ENCODE measurements at regions not wholly inside any gene's neighbourhood (a gene's known extent, or its start where the extent isn't known, plus 50 kb on each side); places are given as distances from the start of the nearest gene placed in this dataset.

DNA sequence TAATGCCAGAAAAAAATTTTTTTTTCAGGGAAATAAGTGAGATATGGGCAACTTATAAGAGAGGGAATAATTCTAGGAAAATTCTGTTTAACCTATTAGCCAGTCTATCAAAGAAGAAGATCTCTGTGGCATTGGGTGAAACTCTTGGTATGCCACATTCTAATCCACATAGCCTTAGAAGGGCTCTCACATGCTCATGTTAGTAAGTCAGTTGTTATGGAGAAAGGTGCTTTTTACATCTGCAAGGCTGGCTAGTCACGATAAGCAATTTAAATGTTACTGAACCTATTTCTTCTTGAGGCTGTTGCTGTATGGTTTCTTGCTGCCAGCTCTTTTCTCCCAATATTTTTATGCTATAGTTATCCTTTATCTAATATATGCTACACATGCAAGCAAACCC, 89.9 kb upstream of the MAGI1 start:
- no peak for DNase-seq

DNA sequence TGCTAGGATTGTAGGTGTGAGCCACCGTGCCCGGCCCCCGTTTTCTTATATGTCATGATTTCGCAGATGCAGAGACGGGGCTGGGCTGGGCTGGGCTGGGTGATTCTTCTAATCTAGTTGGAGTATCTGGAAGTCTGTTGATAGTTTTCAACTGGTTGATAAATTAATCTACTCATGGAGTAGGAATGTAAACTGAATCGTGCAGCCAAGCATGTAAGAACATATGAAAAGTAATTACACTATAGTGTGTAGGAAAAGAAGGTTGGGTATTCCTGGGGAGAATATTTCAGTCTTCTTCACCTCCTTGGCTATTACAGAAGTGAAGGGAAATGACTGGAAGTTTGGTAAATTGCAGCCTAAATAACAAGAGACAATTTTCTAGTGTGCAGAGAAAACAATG, 82.6 kb upstream of the MAGI1 start:
- no peak for DNase-seq

DNA sequence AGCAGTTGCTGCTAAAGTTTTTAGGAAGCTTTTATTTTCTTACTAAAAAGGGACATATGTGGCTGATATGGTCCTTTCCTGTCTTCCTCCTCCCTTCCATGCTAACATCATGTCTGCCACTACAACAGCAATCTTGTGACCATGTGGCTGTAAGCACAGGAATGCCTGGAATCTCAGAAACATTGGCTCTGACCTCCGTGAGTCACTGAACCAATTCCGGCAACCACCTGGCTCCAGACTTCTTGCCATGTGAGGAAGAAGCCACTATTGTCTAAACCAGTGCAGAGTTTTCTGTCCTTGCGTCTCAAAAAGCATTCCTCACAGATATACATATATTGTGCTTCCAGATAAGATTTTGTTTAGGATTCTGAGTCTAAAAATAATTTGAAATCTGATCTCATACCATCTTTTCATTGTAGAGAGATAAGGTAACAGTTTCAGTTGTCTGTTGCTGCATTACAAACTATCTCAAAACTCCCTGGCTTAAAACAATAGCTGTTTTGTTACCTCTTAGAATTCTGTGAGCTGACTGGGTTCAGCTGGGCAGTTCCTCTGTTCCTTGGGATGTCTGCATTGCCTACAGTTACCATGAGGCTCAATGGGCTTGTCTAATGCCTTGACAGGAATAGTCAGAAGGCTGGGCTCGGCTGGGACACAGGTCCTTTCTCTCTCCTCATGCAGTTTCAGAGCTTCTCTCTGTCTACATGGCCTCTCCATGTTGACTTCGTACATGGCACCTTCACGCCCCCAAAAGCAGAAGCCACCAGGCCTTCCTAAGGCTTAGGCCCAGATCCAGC, 77.3 kb upstream of the MAGI1 start:
- DNase-seq = peak in 1 of 2 experiments; percentile 0

DNA sequence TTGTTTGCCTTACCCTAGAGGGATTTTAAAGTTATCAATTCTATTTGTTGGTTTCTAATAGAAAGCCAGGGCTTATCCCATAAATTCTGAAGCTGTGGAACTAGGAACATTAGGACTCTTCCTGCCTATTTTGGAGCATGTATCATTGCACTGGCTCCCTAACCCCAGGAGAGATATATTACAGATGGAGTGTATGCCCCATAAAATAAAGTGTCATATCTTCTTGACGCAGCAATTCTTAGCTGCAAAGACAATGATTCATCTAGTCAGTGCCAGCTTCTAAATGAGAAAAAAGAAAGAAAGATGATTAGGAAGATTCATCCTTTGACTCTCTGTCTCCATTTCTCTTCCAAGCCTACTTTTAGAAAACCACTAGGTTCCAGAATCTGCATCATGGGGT, 74.8 kb upstream of the MAGI1 start:
- no peak for DNase-seq

DNA sequence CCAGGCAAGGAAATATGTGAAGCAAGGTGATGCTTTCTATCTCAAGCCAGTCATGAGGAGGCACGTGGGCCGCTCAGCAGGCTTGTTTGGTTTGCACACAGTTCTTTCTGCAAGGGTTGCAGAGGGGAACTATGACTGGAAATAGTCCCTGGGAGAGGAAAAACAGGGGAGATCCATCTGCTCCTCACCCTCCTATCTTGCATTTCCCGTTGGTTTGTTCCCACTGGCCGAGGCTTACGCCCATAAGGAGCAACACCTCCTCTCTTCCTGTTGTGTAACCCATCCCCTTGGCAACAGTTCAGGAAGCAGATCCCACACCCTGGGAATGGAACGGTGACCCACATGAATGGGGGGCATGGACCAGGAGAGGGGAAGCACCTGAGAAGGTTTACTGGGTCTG, 72.1 kb upstream of the MAGI1 start:
- no peak for DNase-seq

DNA sequence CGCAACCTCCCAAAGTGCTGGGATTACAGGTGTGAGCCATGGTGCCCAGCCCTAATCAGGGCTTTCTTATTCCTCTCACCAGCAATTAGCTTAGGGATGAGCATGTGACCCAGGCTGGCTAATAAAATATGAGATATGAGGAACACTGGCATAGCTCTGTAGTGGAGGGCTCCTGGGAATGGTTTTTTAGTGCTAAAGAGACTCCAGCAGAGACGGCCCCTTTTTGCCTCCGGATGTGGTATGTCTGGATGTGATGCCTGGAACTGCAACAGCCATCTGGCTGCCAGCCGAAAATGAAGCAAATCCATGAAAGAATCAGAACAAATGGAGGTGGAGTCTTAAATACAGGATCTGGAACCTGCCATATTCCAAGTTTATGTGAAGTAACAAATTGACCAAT, 69.1 kb upstream of the MAGI1 start:
- DNase-seq = no peak

DNA sequence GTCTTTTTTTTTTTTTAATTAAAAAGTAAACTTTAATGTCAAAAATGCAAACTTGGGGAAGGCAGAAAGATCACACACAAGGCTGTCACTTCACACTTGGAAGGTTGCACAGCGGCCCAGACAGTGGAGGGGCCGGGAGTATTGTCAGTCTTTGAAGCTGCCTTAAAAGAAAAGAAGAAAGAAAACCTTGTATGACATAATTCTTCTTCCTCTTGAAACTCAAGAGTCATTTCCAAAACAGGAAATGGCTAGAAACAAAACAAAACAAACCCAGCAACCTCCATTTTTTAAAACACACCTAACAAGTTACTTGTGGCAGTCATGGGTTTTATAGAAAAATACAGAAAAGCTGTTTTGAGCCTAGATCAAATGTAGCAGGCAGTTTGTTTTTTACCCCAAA, 68.1 kb upstream of the MAGI1 start:
- DNase-seq = no peak

DNA sequence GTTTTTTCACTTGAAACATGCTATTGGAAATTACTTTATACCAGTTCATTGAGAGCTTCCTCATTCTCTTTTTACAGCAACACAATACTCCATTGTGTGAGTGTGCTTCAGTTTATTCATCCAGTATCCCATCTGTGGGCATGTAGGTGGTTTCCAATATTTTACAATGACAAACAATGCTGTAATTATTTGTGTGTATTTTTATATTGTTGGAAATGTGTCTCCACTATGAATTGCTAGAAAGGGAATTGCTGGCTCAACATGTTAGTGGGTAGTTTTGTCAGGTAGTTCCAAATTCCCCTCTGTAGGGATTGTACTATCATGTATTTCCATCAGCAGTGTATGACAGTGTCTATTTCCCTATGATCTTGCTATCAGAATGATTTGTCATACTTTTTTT, 65.8 kb upstream of the MAGI1 start:
- no peak for DNase-seq

DNA sequence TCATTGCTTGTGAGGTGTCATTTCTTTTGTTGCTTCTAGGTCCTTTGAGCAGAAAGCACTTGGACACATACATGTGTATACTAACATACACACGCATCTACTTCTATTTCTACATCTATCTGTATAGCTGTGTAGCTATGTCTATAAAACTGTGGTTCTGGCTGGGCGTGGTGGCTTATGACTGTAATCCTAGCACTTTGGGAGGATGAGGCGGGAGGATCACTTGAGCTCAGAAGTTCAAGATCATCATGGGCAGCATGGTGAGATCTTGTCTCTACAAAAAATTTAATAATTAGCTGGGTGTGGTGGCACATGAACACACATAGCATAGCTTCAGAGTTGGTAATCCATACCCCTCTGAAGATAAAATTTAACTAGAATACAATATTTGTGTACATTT, 65.0 kb upstream of the MAGI1 start:
- DNase-seq = no peak

DNA sequence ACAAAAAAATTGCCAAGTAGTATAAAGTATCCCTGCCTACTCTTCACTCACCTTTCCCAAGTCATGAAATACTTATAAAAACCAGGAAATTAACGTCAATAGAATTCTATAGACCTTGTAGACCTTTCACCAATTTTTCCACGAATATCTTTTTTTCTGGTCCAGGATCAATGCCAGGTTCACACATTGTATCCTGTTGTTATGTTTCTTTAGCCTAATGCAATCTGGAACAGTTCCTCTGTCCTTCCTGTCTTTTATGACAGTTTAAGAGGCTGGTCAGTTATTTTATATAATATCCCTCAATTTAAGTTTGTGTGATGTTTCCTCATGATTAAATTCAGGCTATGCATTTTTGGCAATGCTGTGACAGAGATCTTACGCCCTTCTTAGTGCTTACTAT, 63.2 kb upstream of the MAGI1 start:
- no peak for DNase-seq

DNA sequence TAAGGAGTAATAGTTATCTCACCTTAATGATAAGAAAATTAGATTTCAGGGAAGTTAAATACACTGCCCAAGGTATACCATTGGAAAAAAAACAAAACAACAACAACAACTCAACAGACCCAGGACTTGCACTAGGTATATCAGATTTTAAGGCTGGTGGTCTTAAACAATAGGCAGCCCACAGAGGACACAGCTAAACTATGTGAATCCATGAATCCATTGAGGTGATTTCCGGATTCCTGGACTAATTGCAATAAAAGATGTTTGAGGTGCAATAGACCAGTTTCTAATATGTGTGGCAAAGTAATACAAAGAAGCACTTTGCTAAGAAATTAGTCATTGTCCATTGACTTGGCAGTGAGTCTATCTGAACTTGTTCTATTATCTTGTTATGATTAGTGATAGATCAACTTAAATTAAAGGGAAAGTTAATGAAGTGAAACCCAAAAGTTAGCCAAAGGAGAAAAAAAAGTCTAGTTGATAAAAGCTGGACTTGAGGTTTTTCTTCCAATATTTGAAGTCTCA, 60.9 kb upstream of the MAGI1 start:
- DNase-seq = no peak

DNA sequence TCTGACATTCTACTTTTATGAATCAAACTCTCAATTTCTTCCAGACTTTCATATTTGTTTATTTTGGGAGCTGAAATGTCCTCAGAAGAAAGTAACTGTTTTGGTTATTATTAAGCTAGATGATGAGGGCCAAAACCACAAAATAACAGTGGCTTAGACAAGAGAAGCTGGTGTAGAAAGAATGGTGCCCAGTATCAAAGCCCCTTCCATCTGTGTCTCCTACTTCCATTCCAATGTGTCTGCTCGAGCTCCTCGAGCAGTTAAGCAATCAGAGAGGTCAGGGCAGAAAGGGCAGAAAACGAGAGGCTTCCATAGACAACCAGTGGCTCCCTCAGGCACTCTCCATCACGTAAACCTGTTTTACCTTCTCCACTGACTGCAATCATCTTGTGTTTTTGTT, 59.7 kb upstream of the MAGI1 start:
- no peak for DNase-seq

DNA sequence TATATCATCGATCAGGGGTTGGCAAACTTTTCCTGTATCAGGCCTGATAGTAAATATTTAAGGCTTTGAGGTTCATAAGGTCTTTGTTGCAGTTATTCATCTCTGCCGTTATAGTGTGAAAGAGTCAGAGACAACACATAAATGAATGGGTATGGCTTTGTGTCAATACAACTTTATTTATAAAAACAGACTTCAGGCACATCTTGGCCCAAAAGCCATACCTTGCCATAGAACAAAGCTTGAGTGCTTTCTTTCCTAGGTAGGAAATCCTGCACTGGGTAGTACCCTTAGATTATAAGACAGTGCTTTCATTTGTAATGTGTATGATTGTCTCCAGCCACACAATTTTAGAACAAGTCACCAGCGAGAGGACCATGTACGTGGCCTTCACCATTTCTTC, 58.9 kb upstream of the MAGI1 start:
- DNase-seq = no peak

DNA sequence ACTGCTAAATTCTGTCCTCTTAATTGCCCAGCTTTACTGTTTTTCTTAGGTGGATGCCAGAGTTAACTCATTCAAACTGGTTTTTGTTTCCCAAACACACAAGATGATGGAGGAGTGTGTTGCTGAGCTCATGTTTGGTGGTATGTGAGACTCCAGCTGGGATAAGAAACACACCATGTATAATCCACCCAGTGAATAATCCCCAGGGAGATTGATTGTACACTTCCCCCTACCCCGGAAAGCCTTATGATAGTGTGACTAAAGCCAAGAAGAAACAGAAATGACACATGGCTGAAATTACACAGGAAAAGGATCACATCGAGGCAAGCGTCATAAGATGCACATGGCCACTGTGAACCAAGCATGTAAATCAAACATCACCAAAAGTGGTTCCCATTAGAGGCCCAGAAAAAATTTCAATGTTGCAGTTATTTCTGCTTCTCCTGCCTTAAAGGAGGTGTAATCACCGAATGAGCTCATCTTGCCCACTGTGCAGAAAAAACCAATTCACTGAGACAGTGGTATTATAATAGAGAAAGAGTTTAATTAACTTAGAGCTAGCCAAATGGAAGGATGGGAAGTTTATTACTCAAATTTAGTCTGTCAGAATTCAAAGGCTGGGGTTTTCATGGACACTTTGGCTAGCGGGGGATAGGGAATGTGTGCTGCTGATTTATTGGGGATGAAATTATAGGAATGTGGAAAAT, 56.7 kb upstream of the MAGI1 start:
- no peak for DNase-seq

DNA sequence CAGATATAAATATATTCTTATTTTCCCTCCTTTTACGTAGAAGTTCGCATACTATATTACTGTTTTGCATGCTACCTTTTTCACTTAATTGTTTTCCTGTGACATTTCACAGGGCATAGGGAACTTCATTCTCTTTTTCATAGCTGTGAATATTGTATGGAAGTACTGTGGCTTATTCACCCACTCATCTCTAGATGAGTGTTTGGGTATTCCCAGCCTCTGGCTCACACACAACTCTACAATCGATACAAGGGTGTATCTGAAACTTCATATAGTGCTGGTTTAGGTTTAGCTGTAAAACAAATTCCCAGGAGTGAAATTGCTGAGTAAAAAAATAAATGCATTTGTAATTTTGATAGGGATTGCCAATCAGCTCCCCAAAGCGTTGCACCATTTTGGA, 55.3 kb upstream of the MAGI1 start:
- no peak for DNase-seq

DNA sequence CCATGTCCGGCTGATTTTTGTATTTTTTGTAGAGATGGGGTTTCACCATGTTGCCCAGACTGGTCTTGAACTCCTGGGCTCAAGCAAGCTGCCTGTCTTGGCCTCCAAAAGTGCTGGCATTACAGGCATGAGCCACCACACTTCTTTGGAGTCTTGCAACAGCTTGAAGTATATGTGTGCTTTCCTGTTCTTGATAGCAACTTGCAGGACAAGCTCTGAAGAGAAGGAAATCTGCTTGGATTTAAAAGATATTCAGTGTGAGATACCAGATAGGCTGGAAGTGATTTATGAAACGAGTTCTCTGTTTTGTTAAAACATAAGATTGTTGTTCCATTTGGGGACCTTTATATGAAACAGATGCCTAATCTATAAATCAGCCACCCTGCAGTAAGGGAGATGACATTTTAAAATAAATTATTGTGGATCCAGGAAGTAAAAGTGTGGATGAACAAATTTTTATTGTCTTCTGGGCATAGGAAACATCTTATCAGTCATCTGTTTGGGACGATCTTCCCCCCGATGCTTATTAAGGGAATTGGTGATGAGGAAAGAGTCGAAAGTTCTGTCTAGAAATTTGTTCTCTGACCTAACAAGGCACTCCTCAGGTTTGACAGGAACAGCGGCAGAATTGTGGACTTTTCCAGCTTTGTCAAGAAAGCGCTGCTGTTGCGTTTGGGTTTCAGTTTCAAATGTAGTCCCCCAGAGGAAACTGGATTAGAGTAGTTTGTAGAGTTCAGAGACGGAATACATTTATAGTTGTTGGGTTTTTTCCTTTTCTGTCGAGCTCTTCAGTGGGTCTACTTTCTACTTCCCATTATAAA, 53.7 kb upstream of the MAGI1 start:
- DNase-seq = no peak
